ENCODE measurements at regions not wholly inside any gene's neighbourhood (a gene's known extent, or its start where the extent isn't known, plus 50 kb on each side); places are given as distances from the start of the nearest gene placed in this dataset.

- H3K9ac ChIP-seq (ENCODE audit: low read length in 3 of 3): no peak overlapping the region
- DNase-seq (no peak), FAIRE-seq (no peak)
- H3K4me3 ChIP-seq (ENCODE audit: low read length in 3 of 3): no peak overlapping the region
- H3K4me1 ChIP-seq (ENCODE audit: control insufficient read depth in 2 of 3, insufficient read depth in 2 of 3, low read depth in 1 of 3, low read length in 3 of 3): no peaks in the 10 kb centered on the region
- H3K27me3 ChIP-seq (ENCODE audit: control insufficient read depth, insufficient read depth, low read length): no peaks in the 10 kb centered on the region
- H3K9me3 ChIP-seq (ENCODE audit: control insufficient read depth in 2 of 3, insufficient read depth in 1 of 3, low read length in 3 of 3): no peaks in the 10 kb centered on the region
- intact Hi-C loops (cut with DNase I): no loop called here
- H3K36me3 ChIP-seq (ENCODE audit: control insufficient read depth in 2 of 3, insufficient read depth in 3 of 3, low read length in 3 of 3): no peaks in the 10 kb centered on the region
- no peak overlapping the region for H3K27ac ChIP-seq (ENCODE audit: low read depth in 2 of 2, low read length in 2 of 2)
- TF ChIP-seq CTCF (IDR thresholded peaks at IDR 0.05; ENCODE audit: borderline replicate concordance, extremely low read depth, insufficient read depth): no peak
Observed at GRCh38 chr12:105798256-105798845, 340.4 kb downstream of the NUAK1 start.

GRCh38 chr12:105799103-105799502 lies 339.7 kb downstream of the NUAK1 start:
- intact Hi-C loops (cut with DNase I): no loop called here
- H3K36me3 ChIP-seq (ENCODE audit: control insufficient read depth in 2 of 3, insufficient read depth in 3 of 3, low read length in 3 of 3): no peaks in the 10 kb centered on the region
- H3K9ac ChIP-seq (ENCODE audit: low read length in 3 of 3): no peak overlapping the region
- H3K27ac ChIP-seq (ENCODE audit: low read depth in 2 of 2, low read length in 2 of 2): no peak overlapping the region
- DNase-seq: no peak
- FAIRE-seq: no peak
- H3K27me3 ChIP-seq (ENCODE audit: control insufficient read depth, insufficient read depth, low read length): no peaks in the 10 kb centered on the region
- H3K9me3 ChIP-seq (ENCODE audit: control insufficient read depth in 2 of 3, insufficient read depth in 1 of 3, low read length in 3 of 3): no peaks in the 10 kb centered on the region
- no peaks in the 10 kb centered on the region for H3K4me1 ChIP-seq (ENCODE audit: control insufficient read depth in 2 of 3, insufficient read depth in 2 of 3, low read depth in 1 of 3, low read length in 3 of 3)
- H3K4me3 ChIP-seq (ENCODE audit: low read length in 3 of 3): no peak overlapping the region
- TF ChIP-seq CTCF (IDR thresholded peaks at IDR 0.05; ENCODE audit: borderline replicate concordance, extremely low read depth, insufficient read depth): no peak

DNA sequence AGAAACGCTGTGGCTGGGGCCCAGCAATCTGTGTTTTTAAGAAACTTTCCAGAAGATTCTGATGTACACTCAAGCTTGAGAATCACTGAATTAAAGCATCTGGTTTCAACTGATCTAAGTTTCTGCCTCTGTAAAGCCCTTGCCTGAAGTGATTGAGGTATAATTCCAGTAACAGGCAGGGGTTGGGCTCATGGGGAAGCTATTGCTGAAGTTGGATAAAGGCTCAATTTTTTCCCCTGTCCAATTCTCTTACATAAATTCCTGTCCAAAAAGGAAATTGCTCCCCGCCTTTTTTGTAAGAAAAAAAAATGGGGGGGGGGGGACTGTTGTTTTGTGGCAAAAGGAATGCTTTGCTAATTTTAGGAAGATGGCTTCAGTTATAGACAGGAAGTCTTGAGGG lies 337.4 kb downstream of the NUAK1 start:
- H3K9ac ChIP-seq (ENCODE audit: low read length in 3 of 3): no peak overlapping the region
- no peak for TF ChIP-seq CTCF (IDR thresholded peaks at IDR 0.05; ENCODE audit: borderline replicate concordance, extremely low read depth, insufficient read depth)
- FAIRE-seq: no peak
- no peaks in the 10 kb centered on the region for H3K9me3 ChIP-seq (ENCODE audit: control insufficient read depth in 2 of 3, insufficient read depth in 1 of 3, low read length in 3 of 3)
- H3K36me3 ChIP-seq (ENCODE audit: control insufficient read depth in 2 of 3, insufficient read depth in 3 of 3, low read length in 3 of 3): no peaks in the 10 kb centered on the region
- no peaks in the 10 kb centered on the region for H3K27me3 ChIP-seq (ENCODE audit: control insufficient read depth, insufficient read depth, low read length)
- H3K4me3 ChIP-seq (ENCODE audit: low read length in 3 of 3): no peak overlapping the region
- peak in 1 of 5 donors; percentile 42 for DNase-seq
- H3K27ac ChIP-seq (ENCODE audit: low read depth in 2 of 2, low read length in 2 of 2): no peak overlapping the region
- H3K4me1 ChIP-seq (ENCODE audit: control insufficient read depth in 2 of 3, insufficient read depth in 2 of 3, low read depth in 1 of 3, low read length in 3 of 3): no peaks in the 10 kb centered on the region
- intact Hi-C loops (cut with DNase I): no loop called here

DNA sequence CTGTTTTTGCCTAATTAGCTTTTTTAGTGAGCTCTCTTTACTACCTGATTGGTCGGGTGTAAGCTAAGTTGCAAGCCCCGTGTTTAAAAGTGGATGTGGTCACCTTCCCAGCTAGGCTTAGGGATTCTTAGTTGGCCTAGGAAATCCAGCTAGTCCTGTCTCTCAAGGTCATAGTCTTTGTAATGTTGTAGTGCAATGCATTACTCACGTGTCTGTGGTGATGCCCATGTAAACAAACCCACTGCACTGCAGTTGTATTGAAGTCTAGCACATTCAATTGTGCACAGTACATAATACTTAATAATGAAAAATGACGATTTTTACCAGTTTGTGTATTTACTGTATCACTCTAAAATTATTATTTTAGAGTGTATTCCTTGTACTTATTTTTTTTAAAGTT lies 335.5 kb downstream of the NUAK1 start:
- Histone ChIP-seq H3K36me3 (ENCODE audit: control insufficient read depth in 2 of 3, insufficient read depth in 3 of 3, low read length in 3 of 3) (no peaks in the 10 kb centered on the region), H3K9ac (ENCODE audit: low read length in 3 of 3) (no peak overlapping the region), H3K27me3 (ENCODE audit: control insufficient read depth, insufficient read depth, low read length) (no peaks in the 10 kb centered on the region), H3K27ac (ENCODE audit: low read depth in 2 of 2, low read length in 2 of 2) (no peak overlapping the region), H3K4me1 (ENCODE audit: control insufficient read depth in 2 of 3, insufficient read depth in 2 of 3, low read depth in 1 of 3, low read length in 3 of 3) (no peaks in the 10 kb centered on the region), H3K9me3 (ENCODE audit: control insufficient read depth in 2 of 3, insufficient read depth in 1 of 3, low read length in 3 of 3) (no peaks in the 10 kb centered on the region), H3K4me3 (ENCODE audit: low read length in 3 of 3) (no peak overlapping the region)
- FAIRE-seq (no peak), DNase-seq (no peak)
- TF ChIP-seq CTCF (IDR thresholded peaks at IDR 0.05; ENCODE audit: borderline replicate concordance, extremely low read depth, insufficient read depth): no peak
- intact Hi-C loops (cut with DNase I): no loop called here

All from kidney (tissue), 13 donors.